Neural cell (in vitro differentiated cells): ENCODE measurements at regions not wholly inside any gene's neighbourhood (a gene's known extent, or its start where the extent isn't known, plus 50 kb on each side); places are given as distances from the start of the nearest gene placed in this dataset.

ENCODE experiments used
- H2AFZ ChIP-seq: fragments of 200-600, 300-800 bp; sonication (generic), shearing (Covaris generic); 2 replicates; pipeline ENCODE4 v1.6.0; 2014; ENCODE audit warnings: low read depth, mild to moderate bottlenecking, antibody characterized with exemption, low read length, moderate library complexity
- H3F3A ChIP-seq: fragments of 200-600 bp; shearing (Covaris generic); 2 replicates; pipeline ENCODE4 v1.6.1; 2016; ENCODE audit warnings: mild to moderate bottlenecking, moderate library complexity, mixed read lengths, antibody characterized with exemption, low read length; ENCODE audit not compliant: insufficient read depth, poor library complexity, severe bottlenecking
- H3K27ac ChIP-seq: fragments of 200-600, 300-800 bp; sonication (generic), shearing (Covaris generic); 2 replicates; pipeline ENCODE4 v1.5.1; 2014; ENCODE audit warnings: mild to moderate bottlenecking, low read length, moderate library complexity
- H3K27me3 ChIP-seq: fragments of 300-800, 200-600 bp; sonication (generic), shearing (Covaris generic); 2 replicates; pipeline ENCODE4 v1.6.0; 2014; ENCODE audit warnings: mild to moderate bottlenecking, low read depth, low read length, moderate library complexity; ENCODE audit not compliant: insufficient read depth
- H3K36me3 ChIP-seq: fragments of 300-800, 200-600 bp; sonication (generic), shearing (Covaris generic); 2 replicates; pipeline ENCODE4 v1.5.1; 2014; ENCODE audit warnings: mild to moderate bottlenecking, antibody characterized with exemption, low read length, moderate library complexity; ENCODE audit not compliant: insufficient read depth
- H3K4me2 ChIP-seq: fragments of 300-800, 200-600 bp; sonication (generic), shearing (Covaris generic); 2 replicates; pipeline ENCODE4 v1.6.0; 2014; ENCODE audit warnings: mild to moderate bottlenecking, low read length
- H3K4me3 ChIP-seq: fragments of 300-800, 200-600 bp; sonication (generic), shearing (Covaris generic); 2 replicates; pipeline ENCODE4 v1.5.1; 2014; ENCODE audit warnings: mild to moderate bottlenecking, low read length, moderate library complexity
- H3K79me2 ChIP-seq: fragments of 200-600 bp; shearing (Covaris generic); replicated peaks from 2 replicates; pipeline ENCODE4 v1.6.0; 2014; ENCODE audit warnings: mild to moderate bottlenecking, low read length, moderate library complexity; ENCODE audit not compliant: insufficient read depth
- H3K9ac ChIP-seq: fragments of 300-800, 200-600 bp; sonication (generic), shearing (Covaris generic); 2 replicates; pipeline ENCODE4 v1.6.1; 2016; ENCODE audit warnings: mild to moderate bottlenecking, low read length, mixed read lengths
- H3K9me2 ChIP-seq: fragments of 200-600 bp; shearing (Covaris generic); 2 replicates; pipeline ENCODE4 v1.6.1; 2016; ENCODE audit warnings: mild to moderate bottlenecking, low read length, mixed read lengths; ENCODE audit not compliant: insufficient read depth
- H3K9me3 ChIP-seq: fragments of 200-600, 300-800 bp; sonication (generic), shearing (Covaris generic); 2 replicates; pipeline ENCODE4 v1.6.1; 2016; ENCODE audit warnings: mild to moderate bottlenecking, mixed run types, low read length, moderate library complexity, mixed read lengths
- H4K20me1 ChIP-seq: fragments of 200-600 bp; shearing (Covaris generic); 2 replicates; pipeline ENCODE4 v1.6.1; 2016; ENCODE audit warnings: mild to moderate bottlenecking, mixed run types; ENCODE audit not compliant: insufficient read depth
- CTCF ChIP-seq: fragments of 450-650 bp; IDR thresholded peaks from 2 replicates; pipeline ENCODE4 v1.5.1; 2014; ENCODE audit warnings: antibody characterized with exemption, mild to moderate bottlenecking, moderate library complexity; ENCODE audit not compliant: poor library complexity, severe bottlenecking
- EP300 ChIP-seq: fragments of 450-650 bp; conservative IDR thresholded peaks from 2 replicates; pipeline ENCODE4 v1.6.1; 2014; ENCODE audit warnings: antibody characterized with exemption, mild to moderate bottlenecking, moderate library complexity; ENCODE audit not compliant: poor library complexity, severe bottlenecking
- EZH2 ChIP-seq: fragments of 200-600, 300-800 bp; shearing (Covaris generic), sonication (generic); IDR thresholded peaks from 2 replicates; pipeline ENCODE4 v1.6.1; 2014; ENCODE audit warnings: antibody characterized with exemption, low read length, borderline replicate concordance, mild to moderate bottlenecking; ENCODE audit not compliant: insufficient read depth, poor library complexity, severe bottlenecking
- MXI1 ChIP-seq: fragments of 450-650 bp; conservative IDR thresholded peaks from 2 replicates; pipeline ENCODE4 v1.6.1; 2014; ENCODE audit warnings: antibody characterized with exemption, mild to moderate bottlenecking; ENCODE audit not compliant: poor library complexity, severe bottlenecking
- POLR2AphosphoS5 ChIP-seq: IDR thresholded peaks from 2 replicates; pipeline ENCODE4 v1.6.1; 2012
- RAD21 ChIP-seq: fragments of 450-650 bp; conservative IDR thresholded peaks from 2 replicates; pipeline ENCODE4 v1.6.1; 2014; ENCODE audit warnings: antibody characterized with exemption, mild to moderate bottlenecking, moderate library complexity
- REST ChIP-seq: IDR thresholded peaks from 2 replicates; pipeline ENCODE4 v1.6.1; 2012; ENCODE audit warnings: borderline replicate concordance
- SMC3 ChIP-seq: fragments of 450-650 bp; conservative IDR thresholded peaks from 2 replicates; pipeline ENCODE4 v1.6.1; 2014; ENCODE audit warnings: antibody characterized with exemption, mild to moderate bottlenecking, moderate library complexity; ENCODE audit not compliant: poor library complexity
- TAF1 ChIP-seq: IDR thresholded peaks from 2 replicates; pipeline ENCODE4 v1.6.1; 2012; ENCODE audit warnings: low read depth

- H3K9me2 ChIP-seq: no peaks in the 10 kb centered on the region
- no peaks in the 10 kb centered on the region for H3K79me2 ChIP-seq
- no peaks in the 10 kb centered on the region for H3K9me3 ChIP-seq
- no peak overlapping the region for H3K27ac ChIP-seq
- no peaks in the 10 kb centered on the region for H3K36me3 ChIP-seq
- no peaks in the 10 kb centered on the region for H4K20me1 ChIP-seq
- TF ChIP-seq CTCF (no peak), RAD21 (no peak), EZH2 (no peak), REST (no peak)
- H3K4me3 ChIP-seq: no peak overlapping the region
- no peak overlapping the region for H2AFZ ChIP-seq
- no peaks in the 10 kb centered on the region for H3K27me3 ChIP-seq
- H3K9ac ChIP-seq: no peak overlapping the region
- H3K4me2 ChIP-seq: no peak overlapping the region
- no peaks in the 10 kb centered on the region for H3F3A ChIP-seq
Measured at GRCh38 chr10:3668966-3669330, 116.1 kb downstream of the KLF6 start.

- no peaks in the 10 kb centered on the region for H3K9me2 ChIP-seq
- H3K27me3 ChIP-seq: no peaks in the 10 kb centered on the region
- H3K36me3 ChIP-seq: no peaks in the 10 kb centered on the region
- no peak overlapping the region for H2AFZ ChIP-seq
- TF ChIP-seq POLR2AphosphoS5: no peak
- no peak for TF ChIP-seq SMC3
- TF ChIP-seq CTCF: no peak
- no peak for TF ChIP-seq MXI1
- TF ChIP-seq TAF1: no peak
- no peak for TF ChIP-seq EP300
- no peak overlapping the region for H3K27ac ChIP-seq
- no peaks in the 10 kb centered on the region for H3F3A ChIP-seq
- no peak overlapping the region for H3K9ac ChIP-seq
- no peaks in the 10 kb centered on the region for H3K79me2 ChIP-seq
- H3K9me3 ChIP-seq: no peaks in the 10 kb centered on the region
- H4K20me1 ChIP-seq: no peaks in the 10 kb centered on the region
- H3K4me2 ChIP-seq: no peak overlapping the region
- H3K4me3 ChIP-seq: no peak overlapping the region
Measured at GRCh38 chr10:3668276-3668965, 116.6 kb downstream of the KLF6 start.
